GM12878 (cell line): ENCODE measurements at regions not wholly inside any gene's neighbourhood (a gene's known extent, or its start where the extent isn't known, plus 50 kb on each side); places are given as distances from the start of the nearest gene placed in this dataset.

Experiments
- ATAC-seq: fragments of 200-7000 bp; cut with Tn5 transposase; 3 replicates; pipeline ENCODE4 v1.9.1; 2020; ENCODE audit warnings: mild to moderate bottlenecking, moderate library complexity
- BruUV-seq: library from RNA; stranded (reverse); fragments of 400-500 nt; replicated peaks from 2 replicates; lab custom pipeline; 2021; lab: Mats Ljungman, UMichigan
- CTCF ChIA-PET: fragments of 300-600 bp; sonication (Branson Sonifier 250); formaldehyde crosslinking; extraction: SDS; loops from one replicate; lab custom pipeline; 2021; ENCODE audit warnings: inconsistent platforms; lab: Yijun Ruan, JAX
- POLR2A ChIA-PET: fragments of 350-600 bp; formaldehyde crosslinking; extraction: SDS; loops from one replicate; lab custom pipeline; 2021; ENCODE audit warnings: inconsistent platforms; lab: Charles Lee
- RAD21 ChIA-PET: fragments of 300-600 bp; sonication (Branson Sonifier 250); formaldehyde crosslinking; loops from one replicate; lab custom pipeline; 2023; ENCODE audit warnings: antibody characterized with exemption; ENCODE audit not compliant: unreplicated experiment; lab: Charles Lee
- SMC1A ChIA-PET: fragments of 300-600 bp; sonication (Branson Sonifier 250); formaldehyde crosslinking; loops from one replicate; lab custom pipeline; 2023; ENCODE audit not compliant: unreplicated experiment, uncharacterized antibody; lab: Charles Lee
- DNase-seq: peaks from one replicate; pipeline ENCODE4 v3.0.0-alpha.2; 2011; ENCODE audit warnings: low read depth, low spot score
- FAIRE-seq: peaks from 3 replicates; lab custom pipeline; 2011; peaks lifted over from hg19 to GRCh38; lab: Jason Lieb, UNC
- H2AFZ ChIP-seq: 2 replicates; pipeline ENCODE4 v1.6.0; 2011; ENCODE audit warnings: low read depth, low read length, control low read depth; ENCODE audit not compliant: control insufficient read depth
- H3K27ac ChIP-seq: 2 replicates; pipeline ENCODE4 v1.5.1; 2011; ENCODE audit warnings: control low read depth; ENCODE audit not compliant: control insufficient read depth, insufficient read depth
- H3K27me3 ChIP-seq, 2 experiments: replicated peaks in 1 of 2; 2 replicates each; pipeline versions ENCODE4 v1.6.0 to v1.6.1; 2011; ENCODE audit warnings: low read length in 1 of 2; ENCODE audit not compliant: control insufficient read depth in 2 of 2, insufficient read depth in 2 of 2
- H3K36me3 ChIP-seq, 2 experiments: 2 replicates each; pipeline ENCODE4 v1.5.1; 2011; ENCODE audit warnings: low read length in 1 of 2; ENCODE audit not compliant: control insufficient read depth in 2 of 2, insufficient read depth in 2 of 2
- H3K4me1 ChIP-seq: 2 replicates; pipeline ENCODE4 v1.6.1; 2011; ENCODE audit warnings: mild to moderate bottlenecking, low read length, moderate library complexity, mixed read lengths; ENCODE audit not compliant: control insufficient read depth, insufficient read depth
- H3K4me2 ChIP-seq: 2 replicates; pipeline ENCODE4 v1.6.0; 2011; ENCODE audit warnings: control low read depth; ENCODE audit not compliant: control insufficient read depth, insufficient read depth
- H3K4me3 ChIP-seq: fragments of 200-600 bp; sonication (generic); 2 replicates; pipeline ENCODE4 v1.5.1; 2016
- H3K79me2 ChIP-seq: 2 replicates; pipeline ENCODE4 v1.6.0; 2011; ENCODE audit warnings: low read length; ENCODE audit not compliant: control insufficient read depth, insufficient read depth
- H3K9ac ChIP-seq: 2 replicates; pipeline ENCODE4 v1.8.0; 2011; ENCODE audit warnings: low read length, control low read depth, mixed read lengths; ENCODE audit not compliant: control insufficient read depth, insufficient read depth
- H3K9me3 ChIP-seq: replicated peaks from 3 replicates; pipeline ENCODE4 v1.5.1; 2011; ENCODE audit warnings: mild to moderate bottlenecking, low read length; ENCODE audit not compliant: control insufficient read depth, insufficient read depth
- H4K20me1 ChIP-seq: 2 replicates; pipeline ENCODE4 v1.6.0; 2011; ENCODE audit not compliant: control insufficient read depth, insufficient read depth
- BCL11A ChIP-seq: IDR thresholded peaks from 2 replicates; pipeline ENCODE4 v1.6.1; 2011; ENCODE audit warnings: low read depth, low read length
- BMI1 ChIP-seq: fragments of 450-650 bp; IDR thresholded peaks from 2 replicates; pipeline ENCODE4 v1.6.1; 2016; ENCODE audit warnings: mild to moderate bottlenecking, moderate library complexity, borderline replicate concordance
- CHD2 ChIP-seq: IDR thresholded peaks from 2 replicates; pipeline ENCODE4 v1.6.1; 2011; ENCODE audit warnings: low read depth, low read length, improper control_type of control experiment, borderline replicate concordance
- E2F4 ChIP-seq: IDR thresholded peaks from 2 replicates; pipeline ENCODE4 v1.6.1; 2012; ENCODE audit warnings: low read depth, low read length, improper control_type of control experiment
- ESRRA ChIP-seq: IDR thresholded peaks from 2 replicates; pipeline ENCODE4 v1.6.1; 2012; ENCODE audit warnings: mild to moderate bottlenecking, low read length, improper control_type of control experiment
- HDAC2 ChIP-seq: fragments of 200-600 bp; sonication (generic); IDR thresholded peaks from 2 replicates; pipeline ENCODE4 v1.6.1; 2017
- HDAC6 ChIP-seq: fragments of 200-600 bp; sonication (generic); IDR thresholded peaks from one replicate; pipeline ENCODE4 v1.8.0; 2017; ENCODE audit warnings: antibody characterized with exemption; ENCODE audit not compliant: unreplicated experiment
- HDGF ChIP-seq: fragments of 450-650 bp; IDR thresholded peaks from 2 replicates; pipeline ENCODE4 v1.6.1; 2016; ENCODE audit warnings: antibody characterized with exemption
- MEF2B ChIP-seq: fragments of 450-650 bp; IDR thresholded peaks from 2 replicates; pipeline ENCODE4 v1.6.1; 2018; ENCODE audit warnings: mild to moderate bottlenecking, moderate library complexity; ENCODE audit not compliant: partially characterized antibody, poor library complexity, severe bottlenecking
- POLR2AphosphoS5 ChIP-seq: IDR thresholded peaks from 2 replicates; pipeline ENCODE4 v1.6.1; 2011; ENCODE audit warnings: mild to moderate bottlenecking, low read length, inconsistent platforms
- POU2F2 ChIP-seq: IDR thresholded peaks from 3 replicates; pipeline ENCODE4 v1.6.1; 2011; ENCODE audit warnings: low read depth, mild to moderate bottlenecking, low read length, borderline replicate concordance
- RB1 ChIP-seq: fragments of 450-650 bp; formaldehyde crosslinking; IDR thresholded peaks from 2 replicates; pipeline ENCODE4 v1.6.1; 2017; ENCODE audit warnings: mild to moderate bottlenecking, borderline replicate concordance
- RELA ChIP-seq: fragments of 450-650 bp; IDR thresholded peaks from 2 replicates; pipeline ENCODE4 v1.8.0; 2014; ENCODE audit warnings: borderline replicate concordance; ENCODE audit not compliant: partially characterized antibody
- SIN3A ChIP-seq: IDR thresholded peaks from 2 replicates; pipeline ENCODE4 v1.6.1; 2012; ENCODE audit warnings: low read depth, low read length, improper control_type of control experiment
- SMARCA5 ChIP-seq: fragments of 450-650 bp; IDR thresholded peaks from 2 replicates; pipeline ENCODE4 v1.6.1; 2017; ENCODE audit warnings: mild to moderate bottlenecking
- WRNIP1 ChIP-seq: IDR thresholded peaks from 2 replicates; pipeline ENCODE4 v1.6.1; 2011; ENCODE audit warnings: low read depth, low read length, improper control_type of control experiment, borderline replicate concordance
- YY1 ChIP-seq: IDR thresholded peaks from 2 replicates; pipeline ENCODE4 v1.6.1; 2011; ENCODE audit warnings: low read depth, mild to moderate bottlenecking, low read length
- ZBTB11 ChIP-seq: fragments of 450-650 bp; formaldehyde crosslinking; IDR thresholded peaks from 2 replicates; pipeline ENCODE4 v1.5.0; 2022; ENCODE audit warnings: mild to moderate bottlenecking, missing genetic modification characterization
- ZBTB4 ChIP-seq: fragments of 450-650 bp; formaldehyde crosslinking; IDR thresholded peaks from 2 replicates; pipeline ENCODE4 v1.4.0; 2022; ENCODE audit warnings: mild to moderate bottlenecking, moderate library complexity
- ZNF622 ChIP-seq: fragments of 450-650 bp; IDR thresholded peaks from 2 replicates; pipeline ENCODE4 v1.6.1; 2017; ENCODE audit warnings: mild to moderate bottlenecking, inconsistent platforms
- WGBS: methylation state at CpG from one replicate; pipeline ENCODE4 v1.1.6; 2016; ENCODE audit warnings: low lambda C conversion rate; ENCODE audit not compliant: insufficient replicate concordance, insufficient coverage; ENCODE audit errors: missing lambda C conversion rate; 5-methylcytosine and 5-hydroxymethylcytosine counted together
- in situ Hi-C: fragments of 300-500 bp; cut with MboI; formaldehyde crosslinking; loops from 9 replicates; pipeline ENCODE4 v1.14.3; 2018; ENCODE audit warnings: mixed read lengths
- intact Hi-C: fragments of 100-400 bp; cut with micrococcal nuclease; formaldehyde crosslinking; loops from one replicate; pipeline ENCODE4 v1.14.2; 2022; ENCODE audit not compliant: unreplicated experiment

DNA sequence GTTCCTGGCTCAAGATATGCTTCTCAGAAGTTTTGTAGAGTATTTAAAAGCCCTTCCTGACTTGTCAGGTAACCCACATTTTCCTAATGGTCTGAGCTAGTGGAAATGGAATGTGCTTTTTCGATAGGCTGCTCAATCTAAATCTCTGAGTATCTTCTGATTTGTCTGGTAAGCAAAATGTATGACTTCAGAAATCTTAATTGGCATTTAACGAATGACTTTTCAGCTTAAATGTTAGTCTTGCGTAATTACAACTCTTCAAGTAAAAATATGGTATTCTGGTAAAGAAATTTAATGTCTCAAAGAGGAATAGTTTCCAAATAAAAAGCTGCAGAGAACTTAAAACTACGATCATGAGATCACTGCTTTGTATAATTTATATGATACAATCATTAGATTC, 379.1 kb downstream of the ANKRD50 start:
- no peaks in the 10 kb centered on the region for H3K4me1 ChIP-seq
- no TSS peak for BruUV-seq
- H3K79me2 ChIP-seq = no peaks in the 10 kb centered on the region
- no peak overlapping the region for H3K4me3 ChIP-seq
- no peak for ATAC-seq
- 19% methylated on average over 4 of the region's 4 CpGs for WGBS
- no peak overlapping the region for H3K27ac ChIP-seq
- FAIRE-seq = no peak
- TF ChIP-seq POLR2AphosphoS5 (no peak), ZBTB4 (CRISPR knock-in tag) (no peak), BMI1 (no peak), HDAC2 (no peak), YY1 (no peak), HDAC6 (no peak), RB1 (no peak), SIN3A (no peak), BCL11A (no peak), POU2F2 (no peak), WRNIP1 (no peak), RELA (no peak), CHD2 (no peak), HDGF (no peak), MEF2B (no peak), ESRRA (no peak), ZNF622 (no peak), SMARCA5 (no peak), ZBTB11 (CRISPR knock-in tag) (no peak), E2F4 (no peak)
- no peaks in the 10 kb centered on the region for H4K20me1 ChIP-seq
- RAD21 ChIA-PET = interaction anchor here (0.5 to 2.7 kb wide), 2 partner anchors 949 to 1201 kb away, joined by 3 to 27 read pairs; no protein-coding TSS in a partner anchor
- POLR2A ChIA-PET = no interaction called here
- in situ Hi-C loops = loop anchor here (25.0 kb wide), 1 partner anchor 954 kb away; no protein-coding TSS in a partner anchor
- SMC1A ChIA-PET = interaction anchor here (1.0 to 2.4 kb wide), 4 partner anchors 9 to 950 kb away, joined by 3 to 11 read pairs (median 3); no protein-coding TSS in a partner anchor
- no peaks in the 10 kb centered on the region; a peak in 1 of 4 replicates for H3K27me3 ChIP-seq
- CTCF ChIA-PET = interaction anchor here (0.6 to 2.9 kb wide), 7 partner anchors 10 to 949 kb away, joined by 3 to 45 read pairs (median 5); no protein-coding TSS in a partner anchor
- no peak for DNase-seq
- H3K36me3 ChIP-seq = no peaks in the 10 kb centered on the region
- H2AFZ ChIP-seq = no peak overlapping the region
- H3K4me2 ChIP-seq = no peak overlapping the region
- no peaks in the 10 kb centered on the region for H3K9me3 ChIP-seq
- intact Hi-C loops = no loop called here
- H3K9ac ChIP-seq = no peak overlapping the region
